ENCODE measurements at regions not wholly inside any gene's neighbourhood (a gene's known extent, or its start where the extent isn't known, plus 50 kb on each side); places are given as distances from the start of the nearest gene placed in this dataset.
"Not testable (repeated sequence)": the region's sequence is repeated elsewhere in the genome, so short reads cannot be mapped to it uniquely, and the experiment has no call there.

DNA sequence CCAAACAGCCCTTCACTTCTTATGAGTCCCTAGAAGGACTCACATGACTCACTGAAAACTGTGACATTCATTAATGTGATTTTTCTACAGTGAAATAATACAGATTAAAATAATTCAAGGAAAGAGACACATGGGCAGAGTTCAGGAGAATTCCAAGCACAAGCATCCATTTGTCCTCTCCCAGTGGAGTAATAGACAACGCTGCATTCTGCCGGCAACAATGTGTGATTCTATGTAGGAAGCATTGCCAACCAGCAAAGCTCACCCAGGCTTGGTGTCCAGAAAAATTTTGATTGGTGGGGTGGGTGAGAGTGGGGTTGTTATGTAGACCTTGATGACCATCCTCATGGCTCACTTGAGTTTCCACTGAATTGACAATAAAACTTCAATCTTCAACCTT, 123.9 kb downstream of the VPREB1 start:
- no peak for TF ChIP-seq EZH2phosphoT487 (conservative IDR thresholded peaks at IDR 0.05; ENCODE audit: low read length)
- TF ChIP-seq, protein P1, sequence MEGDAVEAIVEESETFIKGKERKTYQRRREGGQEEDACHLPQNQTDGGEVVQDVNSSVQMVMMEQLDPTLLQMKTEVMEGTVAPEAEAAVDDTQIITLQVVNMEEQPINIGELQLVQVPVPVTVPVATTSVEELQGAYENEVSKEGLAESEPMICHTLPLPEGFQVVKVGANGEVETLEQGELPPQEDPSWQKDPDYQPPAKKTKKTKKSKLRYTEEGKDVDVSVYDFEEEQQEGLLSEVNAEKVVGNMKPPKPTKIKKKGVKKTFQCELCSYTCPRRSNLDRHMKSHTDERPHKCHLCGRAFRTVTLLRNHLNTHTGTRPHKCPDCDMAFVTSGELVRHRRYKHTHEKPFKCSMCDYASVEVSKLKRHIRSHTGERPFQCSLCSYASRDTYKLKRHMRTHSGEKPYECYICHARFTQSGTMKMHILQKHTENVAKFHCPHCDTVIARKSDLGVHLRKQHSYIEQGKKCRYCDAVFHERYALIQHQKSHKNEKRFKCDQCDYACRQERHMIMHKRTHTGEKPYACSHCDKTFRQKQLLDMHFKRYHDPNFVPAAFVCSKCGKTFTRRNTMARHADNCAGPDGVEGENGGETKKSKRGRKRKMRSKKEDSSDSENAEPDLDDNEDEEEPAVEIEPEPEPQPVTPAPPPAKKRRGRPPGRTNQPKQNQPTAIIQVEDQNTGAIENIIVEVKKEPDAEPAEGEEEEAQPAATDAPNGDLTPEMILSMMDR (IDR thresholded peaks at IDR 0.05; ENCODE audit: insufficient read depth, low read length, poor library complexity, severe bottlenecking), result no peak
- Histone ChIP-seq H3F3A (ENCODE audit: insufficient read depth) (0 out of 2 replicates have a peak, but pooled peaks cover 4% of the 10 kb centered on the region), H3K4me2 (ENCODE audit: low read depth, low read length, poor library complexity, severe bottlenecking) (no peak overlapping the region), H3K27me3 (ENCODE audit: low read length) (no peaks in the 10 kb centered on the region), H3K79me2 (ENCODE audit: insufficient read depth, low read length) (no peaks in the 10 kb centered on the region), H3K9ac (ENCODE audit: low read length) (no peak overlapping the region), H4K20me1 (ENCODE audit: low read depth, low read length) (no peaks in the 10 kb centered on the region), H3K4me3 (ENCODE audit: insufficient read depth, low read length, poor library complexity, severe bottlenecking) (no peak overlapping the region), H3K27ac (ENCODE audit: low read depth, low read length) (no peak overlapping the region), H2AFZ (ENCODE audit: low read depth, low read length, severe bottlenecking) (no peak overlapping the region), H3K36me3 (ENCODE audit: low read length) (no peaks in the 10 kb centered on the region), H3K9me3 (ENCODE audit: insufficient read depth, low read length) (no peaks in the 10 kb centered on the region), H3K9me2 (replicated peaks; ENCODE audit: insufficient read depth, low read length) (no peaks in the 10 kb centered on the region)

DNA sequence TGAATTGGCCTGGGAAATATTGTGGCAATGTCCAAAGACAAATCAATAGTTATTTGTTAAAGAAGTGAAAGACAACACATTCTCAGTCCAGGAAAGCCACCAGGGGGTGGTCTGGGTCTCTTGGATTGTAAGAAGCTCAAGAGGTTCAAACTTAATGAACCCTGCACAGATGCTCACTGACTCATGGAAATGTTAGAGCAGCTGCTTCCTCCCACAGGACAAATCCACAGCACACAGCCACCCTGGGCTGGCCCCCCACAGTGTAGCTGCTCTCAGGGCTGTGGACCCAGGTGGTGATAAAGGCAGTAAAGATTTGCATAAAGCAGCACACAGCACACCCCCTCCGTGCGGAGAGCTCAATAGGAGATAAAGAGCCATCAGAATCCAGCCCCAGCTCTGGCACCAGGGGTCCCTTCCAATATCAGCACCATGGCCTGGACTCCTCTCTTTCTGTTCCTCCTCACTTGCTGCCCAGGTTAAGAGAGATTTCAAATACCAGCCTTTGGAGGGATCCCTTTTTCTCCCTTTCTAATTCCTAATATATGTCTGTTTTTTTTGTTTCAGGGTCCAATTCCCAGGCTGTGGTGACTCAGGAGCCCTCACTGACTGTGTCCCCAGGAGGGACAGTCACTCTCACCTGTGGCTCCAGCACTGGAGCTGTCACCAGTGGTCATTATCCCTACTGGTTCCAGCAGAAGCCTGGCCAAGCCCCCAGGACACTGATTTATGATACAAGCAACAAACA, 124.8 kb downstream of the VPREB1 start:
- Histone ChIP-seq H3K9ac (ENCODE audit: low read length) (peak overlapping the region; percentile 46), H3K4me2 (ENCODE audit: low read depth, low read length, poor library complexity, severe bottlenecking) (peak overlapping the region; percentile 52), H3K27ac (ENCODE audit: low read depth, low read length) (peak overlapping the region; percentile 60)
- TF ChIP-seq, protein P1 (IDR thresholded peaks at IDR 0.05; ENCODE audit: insufficient read depth, low read length, poor library complexity, severe bottlenecking), result peak; percentile 9
- not testable (repeated sequence) for H4K20me1 ChIP-seq (ENCODE audit: low read depth, low read length); H3K36me3 ChIP-seq (ENCODE audit: low read length); H3K9me3 ChIP-seq (ENCODE audit: insufficient read depth, low read length); H2AFZ ChIP-seq (ENCODE audit: low read depth, low read length, severe bottlenecking); H3K79me2 ChIP-seq (ENCODE audit: insufficient read depth, low read length); H3K4me3 ChIP-seq (ENCODE audit: insufficient read depth, low read length, poor library complexity, severe bottlenecking); H3K9me2 ChIP-seq (replicated peaks; ENCODE audit: insufficient read depth, low read length); H3K27me3 ChIP-seq (ENCODE audit: low read length); H3F3A ChIP-seq (ENCODE audit: insufficient read depth)

DNA sequence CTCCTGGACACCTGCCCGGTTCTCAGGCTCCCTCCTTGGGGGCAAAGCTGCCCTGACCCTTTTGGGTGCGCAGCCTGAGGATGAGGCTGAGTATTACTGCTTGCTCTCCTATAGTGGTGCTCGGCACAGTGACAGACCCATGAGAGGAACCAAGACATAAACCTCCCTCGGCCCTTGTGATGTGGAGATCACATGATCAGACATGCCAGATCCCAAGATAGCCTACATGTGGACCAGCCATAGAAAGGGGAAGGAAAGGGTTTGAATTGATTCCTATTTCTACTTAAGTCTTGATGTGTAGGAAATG, 125.3 kb downstream of the VPREB1 start:
- no peaks in the 10 kb centered on the region for H4K20me1 ChIP-seq (ENCODE audit: low read depth, low read length)
- no peaks in the 10 kb centered on the region for H3K79me2 ChIP-seq (ENCODE audit: insufficient read depth, low read length)
- H3K4me3 ChIP-seq (ENCODE audit: insufficient read depth, low read length, poor library complexity, severe bottlenecking), result no peak overlapping the region
- H3F3A ChIP-seq (ENCODE audit: insufficient read depth), result 0 out of 2 replicates have a peak, but pooled peaks cover 4% of the 10 kb centered on the region
- no peak overlapping the region for H2AFZ ChIP-seq (ENCODE audit: low read depth, low read length, severe bottlenecking)
- peak overlapping the region; percentile 60 for H3K27ac ChIP-seq (ENCODE audit: low read depth, low read length)
- no peaks in the 10 kb centered on the region for H3K36me3 ChIP-seq (ENCODE audit: low read length)
- peak overlapping the region; percentile 46 for H3K9ac ChIP-seq (ENCODE audit: low read length)
- H3K4me2 ChIP-seq (ENCODE audit: low read depth, low read length, poor library complexity, severe bottlenecking), result peak overlapping the region; percentile 52
- H3K27me3 ChIP-seq (ENCODE audit: low read length), result no peaks in the 10 kb centered on the region
- H3K9me2 ChIP-seq (replicated peaks; ENCODE audit: insufficient read depth, low read length), result no peaks in the 10 kb centered on the region
- no peaks in the 10 kb centered on the region for H3K9me3 ChIP-seq (ENCODE audit: insufficient read depth, low read length)
- TF ChIP-seq, protein P1 (IDR thresholded peaks at IDR 0.05; ENCODE audit: insufficient read depth, low read length, poor library complexity, severe bottlenecking), result no peak
- TF ChIP-seq EZH2phosphoT487 (conservative IDR thresholded peaks at IDR 0.05; ENCODE audit: low read length), result no peak
